Liver (tissue), 8 donors: ENCODE measurements at regions not wholly inside any gene's neighbourhood (a gene's known extent, or its start where the extent isn't known, plus 50 kb on each side); places are given as distances from the start of the nearest gene placed in this dataset.

Experiments used
- DNase-seq: peaks from one replicate; pipeline ENCODE4 v3.0.0-alpha.2; 2017; ENCODE audit warnings: low spot score
- H3K27ac ChIP-seq, 2 donors: one replicate each; pipeline ENCODE4 v1.7.0; 2013; ENCODE audit warnings: inconsistent platforms in 2 of 2, low read length in 2 of 2, control low read depth in 1 of 2, low read depth in 1 of 2, mild to moderate bottlenecking in 1 of 2
- H3K27me3 ChIP-seq, 4 donors: one replicate each; pipeline versions ENCODE4 v1.6.1 to v1.7.0; 2013; ENCODE audit warnings: low read length in 3 of 4, inconsistent platforms in 1 of 4, mild to moderate bottlenecking in 1 of 4, moderate library complexity in 1 of 4; ENCODE audit not compliant: control insufficient read depth in 4 of 4, insufficient read depth in 4 of 4
- H3K36me3 ChIP-seq, 4 donors: one replicate each; pipeline versions ENCODE4 v1.6.1 to v1.7.0; 2013; ENCODE audit warnings: low read length in 3 of 4, mild to moderate bottlenecking in 3 of 4, low read depth in 1 of 4, moderate library complexity in 1 of 4; ENCODE audit not compliant: control insufficient read depth in 4 of 4, insufficient read depth in 3 of 4
- H3K4me1 ChIP-seq, 4 donors: one replicate each; pipeline versions ENCODE4 v1.6.1 to v1.7.0; 2013; ENCODE audit warnings: low read length in 3 of 4, mild to moderate bottlenecking in 3 of 4, moderate library complexity in 1 of 4; ENCODE audit not compliant: control insufficient read depth in 4 of 4, insufficient read depth in 4 of 4
- H3K4me3 ChIP-seq, 3 donors: one replicate each; pipeline versions ENCODE4 v1.6.1 to v1.7.0; 2013; ENCODE audit warnings: low read length in 3 of 3, control low read depth in 1 of 3, low read depth in 1 of 3, mild to moderate bottlenecking in 1 of 3
- H3K9ac ChIP-seq, 2 donors: one replicate each; pipeline ENCODE4 v1.7.0; 2013; ENCODE audit warnings: low read length in 2 of 2, mild to moderate bottlenecking in 2 of 2, moderate library complexity in 2 of 2, control low read depth in 1 of 2, low read depth in 1 of 2
- H3K9me3 ChIP-seq, 4 donors: one replicate each; pipeline versions ENCODE4 v1.6.1 to v1.7.0; 2013; ENCODE audit warnings: low read length in 3 of 4; ENCODE audit not compliant: control insufficient read depth in 4 of 4
- ATF3 ChIP-seq: IDR thresholded peaks from 2 replicates; pipeline ENCODE4 v1.6.1; 2016; ENCODE audit warnings: antibody characterized with exemption
- CTCF ChIP-seq: fragments of 150-350 bp; IDR thresholded peaks from 2 replicates; pipeline ENCODE4 v1.5.1; 2017; ENCODE audit warnings: improper control_type of control experiment, low read depth, low read length; ENCODE audit not compliant: missing input control
- FOXA1 ChIP-seq: IDR thresholded peaks from 2 replicates; pipeline ENCODE4 v1.6.1; 2016; ENCODE audit warnings: antibody characterized with exemption
- HNF4A ChIP-seq, 2 donors: conservative IDR thresholded peaks; 2 replicates each; pipeline ENCODE4 v1.6.1; 2016; ENCODE audit warnings: antibody characterized with exemption in 2 of 2, mild to moderate bottlenecking in 2 of 2
- HNF4G ChIP-seq: IDR thresholded peaks from 2 replicates; pipeline ENCODE4 v1.6.1; 2016; ENCODE audit warnings: antibody characterized with exemption
- JUND ChIP-seq, 2 donors: IDR thresholded peaks; 2 replicates each; pipeline ENCODE4 v1.6.1; 2016; ENCODE audit warnings: antibody characterized with exemption in 2 of 2
- MAX ChIP-seq: IDR thresholded peaks from 2 replicates; pipeline ENCODE4 v1.6.1; 2016; ENCODE audit warnings: antibody characterized with exemption
- NR2F2 ChIP-seq: IDR thresholded peaks from 2 replicates; pipeline ENCODE4 v1.6.1; 2016; ENCODE audit warnings: antibody characterized with exemption
- RAD21 ChIP-seq, 2 donors: IDR thresholded peaks; 2 replicates each; pipeline ENCODE4 v1.6.1; 2016; ENCODE audit warnings: antibody characterized with exemption in 2 of 2, mild to moderate bottlenecking in 2 of 2
- RXRA ChIP-seq, 2 donors: IDR thresholded peaks; 2 replicates each; pipeline ENCODE4 v1.6.1; 2017 to 2018; ENCODE audit warnings: antibody characterized with exemption in 2 of 2, mild to moderate bottlenecking in 1 of 2
- SP1 ChIP-seq: IDR thresholded peaks from 2 replicates; pipeline ENCODE4 v1.6.1; 2018; ENCODE audit warnings: antibody characterized with exemption, mild to moderate bottlenecking
- TAF1 ChIP-seq: conservative IDR thresholded peaks from 2 replicates; pipeline ENCODE4 v1.6.1; 2016; ENCODE audit warnings: antibody characterized with exemption, mild to moderate bottlenecking
- YY1 ChIP-seq: IDR thresholded peaks from 2 replicates; pipeline ENCODE4 v1.6.1; 2016; ENCODE audit warnings: antibody characterized with exemption, mild to moderate bottlenecking
- ZBTB33 ChIP-seq: IDR thresholded peaks from 2 replicates; pipeline ENCODE4 v1.6.1; 2016; ENCODE audit warnings: antibody characterized with exemption
- WGBS: extraction: QIAGEN DNeasy Blood & Tissue Kit; methylation state at CpG from one replicate; pipeline ENCODE4 v1.1.7; 2013; 5-methylcytosine and 5-hydroxymethylcytosine counted together
- TF ChIP-seq, protein P1 (sequence below): IDR thresholded peaks from 2 replicates; pipeline ENCODE4 v1.6.1; 2016; ENCODE audit warnings: antibody characterized with exemption, mild to moderate bottlenecking
- donor health status: healthy.
- donor health status: healthy.
- donor health status: healthy.
- donor health status: healthy.
- donor health status: healthy.

DNA sequence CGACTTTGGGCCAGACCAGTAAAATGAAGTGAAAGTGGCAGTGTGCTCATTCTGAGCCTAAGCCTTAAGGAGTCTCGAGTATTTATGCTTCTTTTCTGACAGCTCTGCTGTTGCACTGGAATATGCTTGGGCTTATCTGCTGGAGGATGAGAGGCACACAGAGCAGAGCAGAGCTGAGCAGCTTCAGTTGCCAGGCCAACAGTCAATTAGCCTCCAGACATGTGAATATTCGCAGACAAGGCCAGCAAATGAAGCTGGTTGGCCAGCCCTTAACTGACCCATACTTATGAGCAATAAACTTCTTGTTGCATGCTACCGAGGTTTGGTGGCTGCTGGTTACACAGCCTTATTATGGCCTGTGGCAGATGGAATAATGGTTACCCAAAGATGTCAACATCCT lies 203.0 kb upstream of the GEMIN8 start:
- Histone ChIP-seq H3K9me3 (no peaks in the 10 kb centered on the region), H3K4me3 (no peak overlapping the region), H3K36me3 (no peaks in the 10 kb centered on the region), H3K27ac (no peak overlapping the region), H3K9ac (no peak overlapping the region), H3K4me1 (no peaks in the 10 kb centered on the region), H3K27me3 (no peaks in the 10 kb centered on the region)
- no peak for TF ChIP-seq ZBTB33
- TF ChIP-seq SP1, result no peak
- TF ChIP-seq RAD21 (IDR thresholded peaks at IDR 0.05), result no peak
- no peak for TF ChIP-seq MAX
- no peak for TF ChIP-seq TAF1
- no peak for TF ChIP-seq FOXA1
- no peak for TF ChIP-seq JUND (IDR thresholded peaks at IDR 0.05)
- TF ChIP-seq YY1, result no peak
- TF ChIP-seq, protein P1, sequence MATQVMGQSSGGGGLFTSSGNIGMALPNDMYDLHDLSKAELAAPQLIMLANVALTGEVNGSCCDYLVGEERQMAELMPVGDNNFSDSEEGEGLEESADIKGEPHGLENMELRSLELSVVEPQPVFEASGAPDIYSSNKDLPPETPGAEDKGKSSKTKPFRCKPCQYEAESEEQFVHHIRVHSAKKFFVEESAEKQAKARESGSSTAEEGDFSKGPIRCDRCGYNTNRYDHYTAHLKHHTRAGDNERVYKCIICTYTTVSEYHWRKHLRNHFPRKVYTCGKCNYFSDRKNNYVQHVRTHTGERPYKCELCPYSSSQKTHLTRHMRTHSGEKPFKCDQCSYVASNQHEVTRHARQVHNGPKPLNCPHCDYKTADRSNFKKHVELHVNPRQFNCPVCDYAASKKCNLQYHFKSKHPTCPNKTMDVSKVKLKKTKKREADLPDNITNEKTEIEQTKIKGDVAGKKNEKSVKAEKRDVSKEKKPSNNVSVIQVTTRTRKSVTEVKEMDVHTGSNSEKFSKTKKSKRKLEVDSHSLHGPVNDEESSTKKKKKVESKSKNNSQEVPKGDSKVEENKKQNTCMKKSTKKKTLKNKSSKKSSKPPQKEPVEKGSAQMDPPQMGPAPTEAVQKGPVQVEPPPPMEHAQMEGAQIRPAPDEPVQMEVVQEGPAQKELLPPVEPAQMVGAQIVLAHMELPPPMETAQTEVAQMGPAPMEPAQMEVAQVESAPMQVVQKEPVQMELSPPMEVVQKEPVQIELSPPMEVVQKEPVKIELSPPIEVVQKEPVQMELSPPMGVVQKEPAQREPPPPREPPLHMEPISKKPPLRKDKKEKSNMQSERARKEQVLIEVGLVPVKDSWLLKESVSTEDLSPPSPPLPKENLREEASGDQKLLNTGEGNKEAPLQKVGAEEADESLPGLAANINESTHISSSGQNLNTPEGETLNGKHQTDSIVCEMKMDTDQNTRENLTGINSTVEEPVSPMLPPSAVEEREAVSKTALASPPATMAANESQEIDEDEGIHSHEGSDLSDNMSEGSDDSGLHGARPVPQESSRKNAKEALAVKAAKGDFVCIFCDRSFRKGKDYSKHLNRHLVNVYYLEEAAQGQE, result no peak
- TF ChIP-seq RXRA (IDR thresholded peaks at IDR 0.05), result no peak
- TF ChIP-seq HNF4G, result no peak
- no peak for DNase-seq
- 67% methylated on average over 4 of the region's 4 CpGs for WGBS

- Histone ChIP-seq H3K36me3 (no peaks in the 10 kb centered on the region), H3K27me3 (no peaks in the 10 kb centered on the region), H3K4me1 (no peaks in the 10 kb centered on the region), H3K27ac (no peak overlapping the region), H3K4me3 (no peak overlapping the region), H3K9ac (no peak overlapping the region), H3K9me3 (peaks cover 0 to 2% (median 0%) of the 10 kb centered on the region in 4 donors)
- no peak for DNase-seq
- TF ChIP-seq HNF4A (conservative IDR thresholded peaks at IDR 0.05), result no peak
- 79% methylated on average over 2 of the region's 2 CpGs for WGBS
Measured at GRCh38 chrX:14228611-14229010, 198.9 kb upstream of the GEMIN8 start.

- Histone ChIP-seq H3K4me1 (no peaks in the 10 kb centered on the region), H3K27ac (no peak overlapping the region), H3K4me3 (no peak overlapping the region), H3K36me3 (no peaks in the 10 kb centered on the region), H3K27me3 (peaks cover 0 to 3% (median 0%) of the 10 kb centered on the region in 4 donors), H3K9ac (no peak overlapping the region), H3K9me3 (no peaks in the 10 kb centered on the region)
- DNase-seq, result no peak
- WGBS, result 60% methylated on average over 4 of the region's 4 CpGs
- TF ChIP-seq ATF3, result no peak
- no peak for TF ChIP-seq TAF1
- TF ChIP-seq YY1, result no peak
- no peak for TF ChIP-seq CTCF
- no peak for TF ChIP-seq FOXA1
- no peak for TF ChIP-seq MAX
- TF ChIP-seq RXRA (IDR thresholded peaks at IDR 0.05), result no peak
- TF ChIP-seq SP1, result no peak
- no peak for TF ChIP-seq RAD21 (IDR thresholded peaks at IDR 0.05)
- TF ChIP-seq NR2F2, result no peak
- TF ChIP-seq, protein P1, result no peak
- TF ChIP-seq HNF4G, result no peak
- no peak for TF ChIP-seq HNF4A (conservative IDR thresholded peaks at IDR 0.05)
Measured at GRCh38 chrX:14220386-14220944, 190.8 kb upstream of the GEMIN8 start.
